Pancreas (tissue), 10 donors: ENCODE measurements at regions not wholly inside any gene's neighbourhood (a gene's known extent, or its start where the extent isn't known, plus 50 kb on each side); places are given as distances from the start of the nearest gene placed in this dataset.

Experiments
- ATAC-seq, 4 donors: fragments of 200-7000 bp; cut with Tn5 transposase; one replicate each; pipeline versions ENCODE4 v1.8.0 to v1.9.1; 2020; ENCODE audit warnings: mild to moderate bottlenecking in 4 of 4, moderate library complexity in 4 of 4
- DNase-seq, 6 donors: peaks; one replicate each; pipeline ENCODE4 v3.0.0-alpha.2; 2020
- FAIRE-seq: peaks from 2 replicates; lab custom pipeline; 2012; peaks lifted over from hg19 to GRCh38; lab: Jason Lieb, UNC
- H3K27ac ChIP-seq, 4 donors: fragments of 200-600 bp; sonication (generic); 1 replicate in 3 of 4; 2 replicates in 1 of 4; pipeline versions ENCODE4 v1.5.0 to v1.8.0; 2020
- H3K27me3 ChIP-seq, 4 donors: fragments of 200-600 bp; one replicate each; pipeline ENCODE4 v1.8.0; 2021
- H3K36me3 ChIP-seq, 3 donors: fragments of 200-600 bp; sonication (generic) in 1 of 3; one replicate each; pipeline versions ENCODE4 v1.5.0 to v1.8.0; 2020 to 2021
- H3K4me1 ChIP-seq, 3 donors: fragments of 200-600 bp; one replicate each; pipeline ENCODE4 v1.8.0; 2021
- H3K4me3 ChIP-seq, 4 donors: fragments of 200-600 bp; sonication (generic) in 2 of 4; one replicate each; pipeline versions ENCODE4 v1.5.0 to v1.8.0; 2020 to 2021
- H3K9me3 ChIP-seq, 4 donors: fragments of 200-600 bp; one replicate each; pipeline ENCODE4 v1.8.0; 2021
- CTCF ChIP-seq, 4 donors: fragments of 200-600 bp; sonication (generic) in 3 of 4; IDR thresholded peaks; one replicate each; pipeline versions ENCODE4 v1.5.0 to v1.8.0; 2021; ENCODE audit warnings: antibody characterized with exemption in 4 of 4
- WGBS, 2 donors: extraction: QIAGEN DNeasy Blood & Tissue Kit; methylation state at CpG; one replicate each; pipeline ENCODE4 v1.1.7; 2013; 5-methylcytosine and 5-hydroxymethylcytosine counted together
- intact Hi-C, 3 donors: fragments of 100-400 bp; cut with DNase I; formaldehyde crosslinking; loops; one replicate each; pipeline versions ENCODE4 v1.11.1 to v1.14.2; 2022
- donor health status: healthy with polysubstance abuse.
- donor health status: DM: no; HTN: no; CAD: no; lungs with moderate emphysema.
- donor health status: DM: no; HTN: no; CAD: no.
- donor health status: control.
- donor health status: control.
- donor health status: Bipolar disorder and iron deficiency.
- donor health status: DM: yes; HTN: yes; CAD: no.
- donor health status: DM: no; HTN: no; CAD: no.
- donor health status: DM: no; HTN: no; CAD: no.
- donor health status: DM: yes; HTN: yes; CAD: no.

- Histone ChIP-seq H3K27ac (no peak overlapping the region), H3K4me3 (no peak overlapping the region), H3K9me3 (no peaks in the 10 kb centered on the region), H3K36me3 (no peaks in the 10 kb centered on the region), H3K27me3 (peaks cover 0 to 7% (median 0%) of the 10 kb centered on the region in 4 donors), H3K4me1 (peaks cover 0 to 7% (median 6%) of the 10 kb centered on the region in 3 donors)
- ATAC-seq = no peak
- TF ChIP-seq CTCF (IDR thresholded peaks at IDR 0.05) = no peak
- intact Hi-C loops = no loop called here
- no peak for FAIRE-seq
- no peak for DNase-seq
- WGBS, 2 donors = 34 to 37% methylated on average over 9 of the region's 9 CpGs
Measured at GRCh38 chr20:4593149-4593525, 93.1 kb upstream of the PRNP start.

GRCh38 chr20:4592316-4593148 is 93.7 kb upstream of the PRNP start:
- TF ChIP-seq CTCF (IDR thresholded peaks at IDR 0.05) = peak; percentile 87 to 97 (median 93)
- DNase-seq = peak; percentile 54 to 89 (median 66)
- no peak for FAIRE-seq

GRCh38 chr20:4591975-4592315 is 94.3 kb upstream of the PRNP start:
- FAIRE-seq (no peak), DNase-seq (no peak), ATAC-seq (peak; percentile 9 to 18 (median 12))
- intact Hi-C loops = no loop called here
- peaks cover 0 to 7% (median 0%) of the 10 kb centered on the region in 4 donors for H3K27me3 ChIP-seq
- H3K36me3 ChIP-seq = no peaks in the 10 kb centered on the region
- no peaks in the 10 kb centered on the region for H3K9me3 ChIP-seq
- TF ChIP-seq CTCF (IDR thresholded peaks at IDR 0.05) = no peak
- H3K4me1 ChIP-seq = peaks cover 0 to 7% (median 6%) of the 10 kb centered on the region in 3 donors
- peak overlapping the region in 1 of 4 donors; percentile 45 for H3K4me3 ChIP-seq
- H3K27ac ChIP-seq = no peak overlapping the region
- 39 to 43% methylated on average over 10 of the region's 10 CpGs for WGBS, 2 donors

More at GRCh38 chr20:4592316-4593148, 93.7 kb upstream of the PRNP start:
- Histone ChIP-seq H3K27me3 (peaks cover 0 to 7% (median 0%) of the 10 kb centered on the region in 4 donors), H3K27ac (peak overlapping the region in 1 of 4 donors; percentile 1), H3K36me3 (no peaks in the 10 kb centered on the region), H3K9me3 (no peaks in the 10 kb centered on the region), H3K4me1 (peaks cover 0 to 7% (median 6%) of the 10 kb centered on the region in 3 donors), H3K4me3 (peak overlapping the region in 3 of 4 donors; percentile 11 to 45 (median 28))
- intact Hi-C loops = no loop called here
- WGBS, 2 donors = 5 to 6% methylated on average over 31 to 46 of the region's 46 CpGs
- ATAC-seq = peak; percentile 86 to 96 (median 94)

- Histone ChIP-seq H3K4me1 (no peaks in the 10 kb centered on the region), H3K4me3 (no peak overlapping the region), H3K36me3 (no peaks in the 10 kb centered on the region), H3K27me3 (no peaks in the 10 kb centered on the region), H3K9me3 (no peaks in the 10 kb centered on the region), H3K27ac (no peak overlapping the region)
- ATAC-seq = no peak
- intact Hi-C loops = no loop called here
- no peak for TF ChIP-seq CTCF (IDR thresholded peaks at IDR 0.05)
- no peak for FAIRE-seq
- DNase-seq = no peak
- 62 to 79% methylated on average over 5 of the region's 5 CpGs for WGBS, 2 donors
Measured at GRCh38 chr20:4585758-4586157, 100.5 kb upstream of the PRNP start.
